ENCODE measurements at regions not wholly inside any gene's neighbourhood (a gene's known extent, or its start where the extent isn't known, plus 50 kb on each side); places are given as distances from the start of the nearest gene placed in this dataset.

DNA sequence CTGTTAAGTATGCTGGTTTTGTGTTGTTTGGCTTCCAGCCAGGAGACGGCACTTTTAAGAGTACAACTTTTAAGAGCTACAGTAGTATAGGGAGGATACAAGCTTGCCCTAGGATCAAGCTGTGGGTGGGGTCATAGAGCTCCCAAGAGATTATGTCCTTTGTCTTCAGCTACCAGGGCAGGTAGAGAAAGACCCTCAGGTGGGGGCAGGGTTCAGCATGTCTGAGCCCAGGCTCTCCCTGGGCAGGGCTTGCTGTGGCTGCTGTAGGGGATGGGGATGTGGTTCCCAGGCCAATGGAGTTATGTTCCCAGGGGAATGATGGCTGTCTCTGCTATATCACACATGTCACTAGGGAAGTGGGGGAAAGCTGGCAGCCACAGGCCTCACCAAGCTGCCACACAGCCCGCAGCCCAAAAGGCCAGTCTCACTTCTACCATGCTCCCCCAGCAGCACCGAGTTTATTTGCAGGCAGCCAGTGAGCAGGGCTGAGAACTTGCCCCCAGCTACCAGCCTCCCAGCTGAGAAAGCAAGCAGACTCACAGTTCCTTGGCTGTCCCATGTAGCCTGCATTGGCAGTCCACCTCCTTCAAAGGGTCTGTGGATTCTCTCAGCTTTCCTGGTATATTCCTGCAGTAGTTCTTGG is 105.7 kb upstream of the ERBB4 start (continued):
- TF ChIP-seq, protein P1, sequence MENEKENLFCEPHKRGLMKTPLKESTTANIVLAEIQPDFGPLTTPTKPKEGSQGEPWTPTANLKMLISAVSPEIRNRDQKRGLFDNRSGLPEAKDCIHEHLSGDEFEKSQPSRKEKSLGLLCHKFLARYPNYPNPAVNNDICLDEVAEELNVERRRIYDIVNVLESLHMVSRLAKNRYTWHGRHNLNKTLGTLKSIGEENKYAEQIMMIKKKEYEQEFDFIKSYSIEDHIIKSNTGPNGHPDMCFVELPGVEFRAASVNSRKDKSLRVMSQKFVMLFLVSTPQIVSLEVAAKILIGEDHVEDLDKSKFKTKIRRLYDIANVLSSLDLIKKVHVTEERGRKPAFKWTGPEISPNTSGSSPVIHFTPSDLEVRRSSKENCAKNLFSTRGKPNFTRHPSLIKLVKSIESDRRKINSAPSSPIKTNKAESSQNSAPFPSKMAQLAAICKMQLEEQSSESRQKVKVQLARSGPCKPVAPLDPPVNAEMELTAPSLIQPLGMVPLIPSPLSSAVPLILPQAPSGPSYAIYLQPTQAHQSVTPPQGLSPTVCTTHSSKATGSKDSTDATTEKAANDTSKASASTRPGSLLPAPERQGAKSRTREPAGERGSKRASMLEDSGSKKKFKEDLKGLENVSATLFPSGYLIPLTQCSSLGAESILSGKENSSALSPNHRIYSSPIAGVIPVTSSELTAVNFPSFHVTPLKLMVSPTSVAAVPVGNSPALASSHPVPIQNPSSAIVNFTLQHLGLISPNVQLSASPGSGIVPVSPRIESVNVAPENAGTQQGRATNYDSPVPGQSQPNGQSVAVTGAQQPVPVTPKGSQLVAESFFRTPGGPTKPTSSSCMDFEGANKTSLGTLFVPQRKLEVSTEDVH (IDR thresholded peaks at IDR 0.05; ENCODE audit: low read depth, partially characterized antibody): no peak
- no peak for TF ChIP-seq SIX5 (IDR thresholded peaks at IDR 0.05; ENCODE audit: borderline replicate concordance in 1 of 2, insufficient read depth in 1 of 2, low read depth in 1 of 2, low read length in 2 of 2)

DNA sequence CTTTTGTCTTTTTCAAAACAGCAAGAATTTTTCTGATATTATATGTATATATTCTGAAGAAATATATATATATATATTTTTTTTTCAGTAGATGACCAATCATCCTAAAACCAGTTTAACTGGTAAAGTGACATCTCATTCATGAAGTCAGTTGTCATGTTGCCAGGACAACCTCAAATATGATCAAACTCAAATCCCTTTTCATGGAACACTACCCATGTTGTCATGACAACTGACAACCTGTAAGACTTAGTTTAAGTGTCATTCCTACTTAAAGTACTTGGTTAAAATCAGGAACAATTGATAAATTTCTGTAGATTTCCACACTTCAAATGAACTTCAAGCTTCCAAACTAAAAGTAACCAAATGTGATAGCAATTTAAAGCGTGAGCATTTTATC is 101.8 kb upstream of the ERBB4 start:
- Histone ChIP-seq H3K9ac (ENCODE audit: insufficient read depth in 1 of 2, low read depth in 2 of 2, low read length in 2 of 2) (no peak overlapping the region), H3K9me3 (replicated peaks; ENCODE audit: control insufficient read depth, insufficient read depth, low read depth, low read length) (no peaks in the 10 kb centered on the region), H3K79me2 (ENCODE audit: control insufficient read depth, insufficient read depth, low read length) (no peaks in the 10 kb centered on the region), H3K36me3 (ENCODE audit: control insufficient read depth, insufficient read depth, low read length) (no peaks in the 10 kb centered on the region), H3K9me1 (ENCODE audit: control insufficient read depth, insufficient read depth, low read length) (no peaks in the 10 kb centered on the region), H3K4me2 (ENCODE audit: insufficient read depth, low read length) (no peak overlapping the region), H3K4me1 (replicated peaks in 1 of 2; ENCODE audit: control insufficient read depth in 2 of 2, insufficient read depth in 2 of 2, low read length in 2 of 2) (no peaks in the 10 kb centered on the region), H3K27ac (ENCODE audit: extremely low read depth, low read depth, low read length) (no peak overlapping the region), H3K4me3 (no peak overlapping the region), H3K27me3 (ENCODE audit: control insufficient read depth in 2 of 2, insufficient read depth in 2 of 2, low read length in 2 of 2) (no peaks in the 10 kb centered on the region), H2AFZ (ENCODE audit: low read depth, low read length) (no peak overlapping the region), H4K20me1 (replicated peaks; ENCODE audit: control insufficient read depth, insufficient read depth, low read length) (no peaks in the 10 kb centered on the region)
- ATAC-seq: no peak
- ChIA-PET CTCF (ENCODE audit: low intra/inter-chr PET ratio) (no interaction called here), POLR2A (no interaction called here)
- intact Hi-C loops (cut with micrococcal nuclease) (no loop called here), in situ Hi-C loops (cut with MboI) (no loop called here)
- BruUV-seq (replicated peaks): no TSS peak
- WGBS (ENCODE audit: insufficient coverage, low coverage, missing lambda C conversion rate): 0% methylated on average over 1 of the region's 1 CpG
- no peak for DNase-seq (ENCODE audit: extremely low read depth in 1 of 4, low spot score in 3 of 4)
- no peak for FAIRE-seq
- TF ChIP-seq RUNX1 (IDR thresholded peaks at IDR 0.05; ENCODE audit: low read depth) (no peak), RFX1 (IDR thresholded peaks at IDR 0.05) (peak; percentile 55), TAF15 (IDR thresholded peaks at IDR 0.05; ENCODE audit: low read depth, low read length) (no peak), ZFP36 (IDR thresholded peaks at IDR 0.05; ENCODE audit: low read depth, low read length, partially characterized antibody) (no peak), CBFA2T3 (IDR thresholded peaks at IDR 0.05) (no peak), ZNF695 (CRISPR knock-in tag; IDR thresholded peaks at IDR 0.05) (no peak)
- TF ChIP-seq, protein P2, sequence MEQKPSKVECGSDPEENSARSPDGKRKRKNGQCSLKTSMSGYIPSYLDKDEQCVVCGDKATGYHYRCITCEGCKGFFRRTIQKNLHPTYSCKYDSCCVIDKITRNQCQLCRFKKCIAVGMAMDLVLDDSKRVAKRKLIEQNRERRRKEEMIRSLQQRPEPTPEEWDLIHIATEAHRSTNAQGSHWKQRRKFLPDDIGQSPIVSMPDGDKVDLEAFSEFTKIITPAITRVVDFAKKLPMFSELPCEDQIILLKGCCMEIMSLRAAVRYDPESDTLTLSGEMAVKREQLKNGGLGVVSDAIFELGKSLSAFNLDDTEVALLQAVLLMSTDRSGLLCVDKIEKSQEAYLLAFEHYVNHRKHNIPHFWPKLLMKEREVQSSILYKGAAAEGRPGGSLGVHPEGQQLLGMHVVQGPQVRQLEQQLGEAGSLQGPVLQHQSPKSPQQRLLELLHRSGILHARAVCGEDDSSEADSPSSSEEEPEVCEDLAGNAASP (IDR thresholded peaks at IDR 0.05): no peak

All from K562 (cell line).